Mesothelial cell of epicardium (in vitro differentiated cells): ENCODE measurements at regions not wholly inside any gene's neighbourhood (a gene's known extent, or its start where the extent isn't known, plus 50 kb on each side); places are given as distances from the start of the nearest gene placed in this dataset.

Experiments used
- DNase-seq, 2 experiments: peaks; one replicate each; pipeline ENCODE4 v3.0.0; 2021; ENCODE audit warnings: low spot score in 2 of 2; ENCODE audit not compliant: unreplicated experiment in 2 of 2
- H3K27ac Mint-ChIP-seq: 2 replicates; pipeline ENCODE4 v1.8.0; 2021; ENCODE audit warnings: mixed read lengths
- H3K27me3 Mint-ChIP-seq: 2 replicates; pipeline ENCODE4 v1.8.0; 2021; ENCODE audit warnings: low read depth, mixed read lengths
- H3K36me3 Mint-ChIP-seq: 2 replicates; pipeline ENCODE4 v1.8.0; 2021; ENCODE audit warnings: mixed read lengths
- H3K4me1 Mint-ChIP-seq: 2 replicates; pipeline ENCODE4 v1.8.0; 2021; ENCODE audit warnings: mixed read lengths
- H3K4me3 Mint-ChIP-seq: 2 replicates; pipeline ENCODE4 v1.8.0; 2021; ENCODE audit warnings: mild to moderate bottlenecking, moderate library complexity, mixed read lengths
- H3K9me3 Mint-ChIP-seq: 2 replicates; pipeline ENCODE4 v1.8.0; 2021; ENCODE audit warnings: mixed read lengths
- TF ChIP-seq, protein P1 (sequence below): fragments of 200-600 bp; sonication (generic); IDR thresholded peaks from one replicate; pipeline ENCODE4 v1.5.0; 2021; ENCODE audit warnings: antibody characterized with exemption; ENCODE audit not compliant: unreplicated experiment

DNA sequence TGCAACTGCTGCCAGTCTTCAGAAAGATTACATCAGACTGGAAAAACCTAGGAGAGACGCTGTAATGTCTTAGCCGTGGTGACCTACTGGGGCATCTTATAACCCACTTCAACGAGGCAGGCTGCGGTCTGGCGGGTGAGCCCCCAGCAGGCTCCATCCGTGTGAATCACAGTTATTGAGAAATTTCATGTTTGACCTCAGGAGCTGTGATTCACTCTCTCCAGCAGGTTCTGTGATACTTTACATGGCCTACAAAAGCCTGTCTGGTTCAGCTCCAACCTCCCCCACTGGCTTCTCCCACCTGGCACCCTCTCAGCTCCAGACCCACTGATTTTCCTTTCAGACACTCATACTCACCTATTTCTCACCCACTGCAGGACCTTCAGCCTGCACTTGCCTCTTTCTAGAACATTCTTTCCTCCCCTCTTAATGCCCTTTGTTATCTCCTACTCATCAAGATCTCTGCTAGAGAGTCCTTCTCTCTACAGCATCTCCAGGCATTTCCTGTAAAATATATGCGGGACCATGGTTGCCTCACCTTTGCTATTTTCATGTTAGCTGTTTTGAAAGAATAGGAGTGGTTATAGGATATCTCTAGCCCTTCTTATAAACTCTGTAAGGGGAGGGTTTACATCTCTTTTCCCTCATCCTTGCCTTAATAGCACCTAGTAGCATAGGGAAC is 227.9 kb downstream of the MAF start:
- no peaks in the 10 kb centered on the region for H3K36me3 Mint-ChIP-seq
- TF ChIP-seq, protein P1, sequence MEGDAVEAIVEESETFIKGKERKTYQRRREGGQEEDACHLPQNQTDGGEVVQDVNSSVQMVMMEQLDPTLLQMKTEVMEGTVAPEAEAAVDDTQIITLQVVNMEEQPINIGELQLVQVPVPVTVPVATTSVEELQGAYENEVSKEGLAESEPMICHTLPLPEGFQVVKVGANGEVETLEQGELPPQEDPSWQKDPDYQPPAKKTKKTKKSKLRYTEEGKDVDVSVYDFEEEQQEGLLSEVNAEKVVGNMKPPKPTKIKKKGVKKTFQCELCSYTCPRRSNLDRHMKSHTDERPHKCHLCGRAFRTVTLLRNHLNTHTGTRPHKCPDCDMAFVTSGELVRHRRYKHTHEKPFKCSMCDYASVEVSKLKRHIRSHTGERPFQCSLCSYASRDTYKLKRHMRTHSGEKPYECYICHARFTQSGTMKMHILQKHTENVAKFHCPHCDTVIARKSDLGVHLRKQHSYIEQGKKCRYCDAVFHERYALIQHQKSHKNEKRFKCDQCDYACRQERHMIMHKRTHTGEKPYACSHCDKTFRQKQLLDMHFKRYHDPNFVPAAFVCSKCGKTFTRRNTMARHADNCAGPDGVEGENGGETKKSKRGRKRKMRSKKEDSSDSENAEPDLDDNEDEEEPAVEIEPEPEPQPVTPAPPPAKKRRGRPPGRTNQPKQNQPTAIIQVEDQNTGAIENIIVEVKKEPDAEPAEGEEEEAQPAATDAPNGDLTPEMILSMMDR, result no peak
- no peaks in the 10 kb centered on the region for H3K4me1 Mint-ChIP-seq
- peaks cover 33% of the 10 kb centered on the region for H3K27me3 Mint-ChIP-seq
- no peak for DNase-seq
- no peak overlapping the region for H3K4me3 Mint-ChIP-seq
- peaks cover 4% of the 10 kb centered on the region for H3K9me3 Mint-ChIP-seq
- no peak overlapping the region for H3K27ac Mint-ChIP-seq

DNA sequence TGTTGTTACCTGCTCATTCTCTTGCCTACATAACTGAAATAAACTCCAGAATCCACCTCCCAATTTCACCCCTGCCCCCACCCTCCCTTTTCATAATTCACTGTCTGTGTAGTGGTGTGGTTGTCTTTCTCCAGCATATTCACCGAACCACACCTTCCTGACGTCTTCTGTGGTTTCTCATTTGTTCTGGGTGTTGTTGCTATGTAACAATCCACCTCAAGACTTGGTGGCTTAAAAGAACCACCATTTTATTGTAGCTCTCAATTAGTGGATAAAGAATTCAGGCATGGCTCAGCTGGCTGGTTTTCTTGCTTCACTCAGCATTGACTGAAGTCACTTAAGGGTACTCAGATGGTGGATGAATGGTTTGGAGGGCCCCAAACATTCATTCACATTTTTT is 229.8 kb downstream of the MAF start:
- TF ChIP-seq, protein P1, result no peak

DNA sequence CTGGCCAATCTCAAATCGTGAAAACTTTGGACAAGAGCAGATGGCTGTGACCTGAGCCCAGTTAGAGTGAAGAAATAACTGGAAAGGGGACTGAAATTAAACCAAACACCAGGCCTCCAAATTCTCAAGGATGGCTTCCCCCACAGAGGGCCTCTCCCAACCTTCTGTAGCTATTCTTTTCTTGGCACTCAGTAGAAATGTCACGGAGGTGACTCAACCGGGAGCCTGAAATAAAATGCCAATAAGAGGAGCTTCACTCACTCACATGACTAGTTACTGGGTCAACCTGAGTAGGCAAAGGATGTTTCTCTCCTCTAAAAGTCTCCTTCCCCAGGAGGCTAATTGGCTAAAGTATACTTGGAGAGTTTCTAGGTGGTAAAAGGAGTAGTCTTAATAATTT is 230.7 kb downstream of the MAF start:
- TF ChIP-seq, protein P1, result no peak
- Mint-ChIP-seq H3K36me3 (no peaks in the 10 kb centered on the region), H3K9me3 (peaks cover 7% of the 10 kb centered on the region), H3K27ac (no peak overlapping the region), H3K4me1 (no peaks in the 10 kb centered on the region), H3K27me3 (peaks cover 34% of the 10 kb centered on the region), H3K4me3 (no peak overlapping the region)
- DNase-seq, result no peak

More for the DNA sequence above, 229.8 kb downstream of the MAF start:
- DNase-seq, result no peak
- peaks cover 4% of the 10 kb centered on the region for H3K9me3 Mint-ChIP-seq
- H3K36me3 Mint-ChIP-seq, result no peaks in the 10 kb centered on the region
- H3K4me1 Mint-ChIP-seq, result no peaks in the 10 kb centered on the region
- no peak overlapping the region for H3K27ac Mint-ChIP-seq
- no peak overlapping the region for H3K4me3 Mint-ChIP-seq
- H3K27me3 Mint-ChIP-seq, result peaks cover 35% of the 10 kb centered on the region

DNA sequence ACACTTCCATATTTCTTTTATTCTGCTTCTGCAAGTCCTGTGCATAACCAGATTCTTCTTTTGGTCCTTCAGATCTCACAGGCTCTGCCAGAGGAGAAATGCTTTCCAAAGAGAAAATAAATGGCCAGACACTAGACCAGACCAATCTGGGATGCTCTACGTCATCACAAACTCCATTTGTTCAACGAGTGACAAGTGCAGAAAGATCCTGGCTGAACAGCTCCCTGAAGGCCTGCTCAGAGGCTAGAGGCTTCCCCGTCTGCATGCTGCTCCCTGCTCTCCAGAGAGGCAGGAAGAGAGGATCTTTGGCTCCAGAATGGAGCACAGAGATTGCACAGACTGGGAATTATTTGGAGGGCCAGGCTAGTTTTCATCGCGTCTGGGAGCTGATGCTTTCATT is 232.7 kb downstream of the MAF start:
- H3K27me3 Mint-ChIP-seq, result peaks cover 38% of the 10 kb centered on the region
- H3K4me3 Mint-ChIP-seq, result no peak overlapping the region
- TF ChIP-seq, protein P1, result no peak
- no peak for DNase-seq
- peaks cover 10% of the 10 kb centered on the region for H3K9me3 Mint-ChIP-seq
- no peak overlapping the region for H3K27ac Mint-ChIP-seq
- H3K4me1 Mint-ChIP-seq, result no peaks in the 10 kb centered on the region
- H3K36me3 Mint-ChIP-seq, result no peaks in the 10 kb centered on the region

DNA sequence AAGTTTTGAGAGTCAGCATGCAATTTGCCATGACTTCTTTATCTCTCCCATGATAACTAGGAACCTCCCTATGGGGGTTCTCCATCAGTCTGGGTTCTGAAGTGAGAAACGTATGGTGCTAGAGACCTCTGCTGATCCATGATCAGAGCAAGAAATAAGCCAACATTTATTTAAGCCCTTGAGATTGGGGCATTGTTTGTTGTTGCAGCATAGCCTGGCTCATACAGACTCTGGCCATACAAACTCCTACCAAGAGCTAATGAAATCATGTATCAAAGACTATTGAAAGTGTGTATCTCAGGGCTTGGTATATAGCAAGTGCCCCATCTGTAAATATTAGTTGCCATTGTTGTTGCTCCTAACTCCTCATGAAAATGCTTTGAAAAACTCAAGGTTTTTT is 233.9 kb downstream of the MAF start:
- Mint-ChIP-seq H3K27me3 (peaks cover 45% of the 10 kb centered on the region), H3K4me3 (no peak overlapping the region), H3K4me1 (no peaks in the 10 kb centered on the region), H3K36me3 (no peaks in the 10 kb centered on the region), H3K27ac (no peak overlapping the region), H3K9me3 (peaks cover 10% of the 10 kb centered on the region)
- DNase-seq, result no peak
- TF ChIP-seq, protein P1, result no peak
